ENCODE measurements at regions not wholly inside any gene's neighbourhood (a gene's known extent, or its start where the extent isn't known, plus 50 kb on each side); places are given as distances from the start of the nearest gene placed in this dataset.

GRCh38 chr7:34207810-34208209 is 302.5 kb downstream of the BMPER start:
- no peaks in the 10 kb centered on the region for H3K4me1 Mint-ChIP-seq
- no peak for ATAC-seq (replicated peaks in 1 of 4)
- no peak overlapping the region for H3K27ac ChIP-seq (ENCODE audit: low read length)
- H3K27ac Mint-ChIP-seq = no peak overlapping the region
- ChIA-PET CTCF (no interaction called here), POLR2A (no interaction called here)
- H3K36me3 ChIP-seq (ENCODE audit: control insufficient read depth in 2 of 2, extremely low read depth in 1 of 2, insufficient read depth in 1 of 2, low read length in 1 of 2) = no peaks in the 10 kb centered on the region
- 50% methylated on average over 2 of the region's 5 CpGs for WGBS (ENCODE audit: insufficient coverage)
- no peak overlapping the region for H3K4me3 ChIP-seq (ENCODE audit: control insufficient read depth in 1 of 2, extremely low read depth in 1 of 2, low read length in 1 of 2)
- H3K36me3 Mint-ChIP-seq = no peaks in the 10 kb centered on the region
- no peaks in the 10 kb centered on the region for H3K4me1 ChIP-seq (ENCODE audit: control insufficient read depth in 1 of 2, extremely low read depth in 1 of 2, insufficient read depth in 2 of 2, low read length in 2 of 2)
- H3K9me3 ChIP-seq = no peaks in the 10 kb centered on the region
- no peaks in the 10 kb centered on the region for H3K27me3 ChIP-seq (replicated peaks in 1 of 2; ENCODE audit: control insufficient read depth in 2 of 2, extremely low read depth in 1 of 2, insufficient read depth in 2 of 2, low read length in 1 of 2)
- H3K4me3 Mint-ChIP-seq = no peak overlapping the region
- peaks cover 0 to 4% (median 2%) of the 10 kb centered on the region in 3 donors for H3K9me3 Mint-ChIP-seq
- H3K27me3 Mint-ChIP-seq = no peaks in the 10 kb centered on the region
- DNase-seq = no peak

DNA sequence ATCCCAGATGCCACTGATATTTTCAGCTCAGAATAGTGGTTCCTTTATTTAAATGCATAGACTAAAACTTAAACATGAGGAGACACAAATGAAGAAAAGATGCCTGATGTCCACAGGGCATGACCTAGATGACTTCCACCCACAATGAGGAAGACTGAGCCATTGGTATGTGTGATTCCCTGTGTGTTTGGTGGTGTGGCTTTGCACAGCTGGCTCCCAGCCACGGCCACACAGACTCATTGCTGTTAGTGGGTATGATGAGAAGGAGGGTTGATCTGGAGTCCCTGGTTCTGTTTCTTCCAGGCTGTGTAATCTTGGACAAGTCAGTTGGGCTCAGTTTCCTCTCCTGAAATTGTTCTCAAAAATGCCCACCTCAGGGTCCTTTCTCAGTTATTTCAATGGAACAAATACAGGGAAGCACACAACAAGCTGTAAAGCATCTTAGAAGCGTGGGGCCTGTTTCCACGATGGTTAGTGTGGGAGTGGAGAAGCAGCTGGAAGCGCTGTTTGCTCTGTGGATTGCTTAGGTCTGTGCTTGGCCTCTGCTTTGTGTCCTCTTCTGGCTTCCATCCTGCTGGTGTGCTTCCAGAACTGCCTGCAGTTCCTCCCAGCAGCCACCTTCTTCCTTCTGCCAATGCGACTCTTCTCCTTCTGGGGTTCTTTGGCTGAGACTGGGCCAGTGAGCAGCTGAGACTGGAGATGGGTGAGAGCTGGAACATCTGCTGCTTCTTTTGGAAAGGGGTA is 303.7 kb downstream of the BMPER start:
- ATAC-seq (replicated peaks in 1 of 4) (no peak), DNase-seq (no peak)
- H3K27ac ChIP-seq (ENCODE audit: low read length) = no peak overlapping the region
- Mint-ChIP-seq H3K27ac (no peak overlapping the region), H3K9me3 (peaks cover 0 to 5% (median 4%) of the 10 kb centered on the region in 3 donors), H3K36me3 (no peaks in the 10 kb centered on the region), H3K4me3 (no peak overlapping the region), H3K27me3 (no peaks in the 10 kb centered on the region), H3K4me1 (no peaks in the 10 kb centered on the region)
- H3K27me3 ChIP-seq (replicated peaks in 1 of 2; ENCODE audit: control insufficient read depth in 2 of 2, extremely low read depth in 1 of 2, insufficient read depth in 2 of 2, low read length in 1 of 2) = no peaks in the 10 kb centered on the region
- no peaks in the 10 kb centered on the region for H3K4me1 ChIP-seq (ENCODE audit: control insufficient read depth in 1 of 2, extremely low read depth in 1 of 2, insufficient read depth in 2 of 2, low read length in 2 of 2)
- H3K9me3 ChIP-seq = no peaks in the 10 kb centered on the region
- WGBS (ENCODE audit: insufficient coverage) = 82% methylated on average over 3 of the region's 5 CpGs
- ChIA-PET CTCF (no interaction called here), POLR2A (no interaction called here)
- H3K36me3 ChIP-seq (ENCODE audit: control insufficient read depth in 2 of 2, extremely low read depth in 1 of 2, insufficient read depth in 1 of 2, low read length in 1 of 2) = no peaks in the 10 kb centered on the region
- H3K4me3 ChIP-seq (ENCODE audit: control insufficient read depth in 1 of 2, extremely low read depth in 1 of 2, low read length in 1 of 2) = no peak overlapping the region

DNA sequence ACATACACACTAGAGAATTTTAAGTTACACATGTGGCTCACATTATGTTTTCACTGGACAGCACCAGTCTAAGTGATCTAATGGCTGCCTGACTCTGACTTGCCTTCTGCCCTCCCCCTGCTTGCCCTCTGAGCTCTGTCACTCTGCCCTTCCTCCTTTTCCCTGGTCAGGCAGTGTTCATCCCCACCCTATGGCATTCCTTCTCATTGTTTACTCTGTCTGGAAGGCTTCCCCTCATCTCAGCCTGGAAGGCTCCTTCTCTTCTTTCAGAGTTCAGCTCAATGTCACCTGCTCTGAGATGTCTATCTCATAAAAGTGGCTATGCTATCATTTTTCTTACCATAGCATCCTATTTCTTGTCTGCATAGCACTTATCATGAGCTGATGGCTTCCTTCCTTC is 305.7 kb downstream of the BMPER start:
- Histone ChIP-seq H3K4me3 (ENCODE audit: control insufficient read depth in 1 of 2, extremely low read depth in 1 of 2, low read length in 1 of 2) (no peak overlapping the region), H3K36me3 (ENCODE audit: control insufficient read depth in 2 of 2, extremely low read depth in 1 of 2, insufficient read depth in 1 of 2, low read length in 1 of 2) (no peaks in the 10 kb centered on the region), H3K4me1 (ENCODE audit: control insufficient read depth in 1 of 2, extremely low read depth in 1 of 2, insufficient read depth in 2 of 2, low read length in 2 of 2) (no peaks in the 10 kb centered on the region), H3K27me3 (replicated peaks in 1 of 2; ENCODE audit: control insufficient read depth in 2 of 2, extremely low read depth in 1 of 2, insufficient read depth in 2 of 2, low read length in 1 of 2) (no peaks in the 10 kb centered on the region), H3K9me3 (no peaks in the 10 kb centered on the region), H3K27ac (ENCODE audit: low read length) (no peak overlapping the region)
- ATAC-seq (replicated peaks in 1 of 4) = no peak
- Mint-ChIP-seq H3K27me3 (no peaks in the 10 kb centered on the region), H3K27ac (no peak overlapping the region), H3K36me3 (no peaks in the 10 kb centered on the region), H3K9me3 (peaks cover 0 to 7% (median 5%) of the 10 kb centered on the region in 3 donors), H3K4me3 (no peak overlapping the region), H3K4me1 (no peaks in the 10 kb centered on the region)
- POLR2A ChIA-PET = no interaction called here
- DNase-seq = no peak
- CTCF ChIA-PET = interaction anchor here in 1 of 2 donors (0.5 kb wide), 1 partner anchor 34 kb away, joined by 3 read pairs; no protein-coding TSS in a partner anchor

DNA sequence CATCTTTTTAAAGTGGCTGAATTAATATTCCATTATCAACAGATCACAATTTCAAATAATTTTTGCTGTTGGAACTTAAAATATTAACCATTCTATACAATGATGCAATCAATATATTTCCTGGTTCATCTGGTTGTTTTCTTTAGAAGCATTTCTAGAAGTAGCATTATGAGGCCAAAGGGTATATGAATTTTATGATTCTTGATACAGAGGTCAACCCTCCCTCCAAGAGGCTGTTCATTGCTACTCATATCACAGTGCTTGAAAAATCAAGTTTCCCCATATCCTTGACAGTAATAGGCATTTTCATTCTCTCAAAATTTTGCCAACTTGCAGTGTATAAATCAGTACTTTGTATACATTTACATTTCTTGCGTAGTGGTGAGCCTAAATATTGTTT is 312.6 kb downstream of the BMPER start:
- CTCF ChIA-PET = no interaction called here
- DNase-seq = no peak
- POLR2A ChIA-PET = no interaction called here
- H3K4me3 ChIP-seq (ENCODE audit: control insufficient read depth in 1 of 2, extremely low read depth in 1 of 2, low read length in 1 of 2) = no peak overlapping the region
- Mint-ChIP-seq H3K36me3 (no peaks in the 10 kb centered on the region), H3K27ac (no peak overlapping the region), H3K9me3 (peaks cover 0 to 23% (median 0%) of the 10 kb centered on the region in 3 donors), H3K27me3 (no peaks in the 10 kb centered on the region), H3K4me3 (no peak overlapping the region), H3K4me1 (no peaks in the 10 kb centered on the region)
- no CpG with 5 or more reads among the region's 1 CpG for WGBS (ENCODE audit: insufficient coverage)
- H3K36me3 ChIP-seq (ENCODE audit: control insufficient read depth in 2 of 2, extremely low read depth in 1 of 2, insufficient read depth in 1 of 2, low read length in 1 of 2) = no peaks in the 10 kb centered on the region
- no peaks in the 10 kb centered on the region for H3K9me3 ChIP-seq
- no peaks in the 10 kb centered on the region for H3K27me3 ChIP-seq (replicated peaks in 1 of 2; ENCODE audit: control insufficient read depth in 2 of 2, extremely low read depth in 1 of 2, insufficient read depth in 2 of 2, low read length in 1 of 2)
- no peak overlapping the region for H3K27ac ChIP-seq (ENCODE audit: low read length)
- H3K4me1 ChIP-seq (ENCODE audit: control insufficient read depth in 1 of 2, extremely low read depth in 1 of 2, insufficient read depth in 2 of 2, low read length in 2 of 2) = no peaks in the 10 kb centered on the region
- ATAC-seq (replicated peaks in 1 of 4) = no peak

GRCh38 chr7:34219153-34219718 is 313.9 kb downstream of the BMPER start:
- DNase-seq (no peak), ATAC-seq (replicated peaks in 1 of 4) (no peak)
- Mint-ChIP-seq H3K4me3 (no peak overlapping the region), H3K4me1 (no peaks in the 10 kb centered on the region), H3K36me3 (no peaks in the 10 kb centered on the region), H3K9me3 (peaks cover 0 to 23% (median 0%) of the 10 kb centered on the region in 3 donors), H3K27ac (no peak overlapping the region), H3K27me3 (no peaks in the 10 kb centered on the region)
- H3K27ac ChIP-seq (ENCODE audit: low read length) = no peak overlapping the region
- no peaks in the 10 kb centered on the region for H3K9me3 ChIP-seq
- H3K27me3 ChIP-seq (replicated peaks in 1 of 2; ENCODE audit: control insufficient read depth in 2 of 2, extremely low read depth in 1 of 2, insufficient read depth in 2 of 2, low read length in 1 of 2) = no peaks in the 10 kb centered on the region
- CTCF ChIA-PET = no interaction called here
- WGBS (ENCODE audit: insufficient coverage) = 69% methylated on average over 2 of the region's 3 CpGs
- H3K4me1 ChIP-seq (ENCODE audit: control insufficient read depth in 1 of 2, extremely low read depth in 1 of 2, insufficient read depth in 2 of 2, low read length in 2 of 2) = no peaks in the 10 kb centered on the region
- H3K4me3 ChIP-seq (ENCODE audit: control insufficient read depth in 1 of 2, extremely low read depth in 1 of 2, low read length in 1 of 2) = no peak overlapping the region
- POLR2A ChIA-PET = no interaction called here
- no peaks in the 10 kb centered on the region for H3K36me3 ChIP-seq (ENCODE audit: control insufficient read depth in 2 of 2, extremely low read depth in 1 of 2, insufficient read depth in 1 of 2, low read length in 1 of 2)

GRCh38 chr7:34220506-34221185 is 315.3 kb downstream of the BMPER start:
- no peaks in the 10 kb centered on the region for H3K27me3 ChIP-seq (replicated peaks in 1 of 2; ENCODE audit: control insufficient read depth in 2 of 2, extremely low read depth in 1 of 2, insufficient read depth in 2 of 2, low read length in 1 of 2)
- no peak for ATAC-seq (replicated peaks in 1 of 4)
- DNase-seq = no peak
- no peaks in the 10 kb centered on the region for H3K4me1 ChIP-seq (ENCODE audit: control insufficient read depth in 1 of 2, extremely low read depth in 1 of 2, insufficient read depth in 2 of 2, low read length in 2 of 2)
- Mint-ChIP-seq H3K36me3 (no peaks in the 10 kb centered on the region), H3K9me3 (peaks cover 0 to 19% (median 0%) of the 10 kb centered on the region in 3 donors), H3K4me3 (no peak overlapping the region), H3K4me1 (no peaks in the 10 kb centered on the region), H3K27me3 (no peaks in the 10 kb centered on the region), H3K27ac (no peak overlapping the region)
- H3K9me3 ChIP-seq = no peaks in the 10 kb centered on the region
- no peak overlapping the region for H3K27ac ChIP-seq (ENCODE audit: low read length)
- no peak overlapping the region for H3K4me3 ChIP-seq (ENCODE audit: control insufficient read depth in 1 of 2, extremely low read depth in 1 of 2, low read length in 1 of 2)
- no CpG with 5 or more reads among the region's 4 CpGs for WGBS (ENCODE audit: insufficient coverage)
- CTCF ChIA-PET = no interaction called here
- POLR2A ChIA-PET = no interaction called here
- no peaks in the 10 kb centered on the region for H3K36me3 ChIP-seq (ENCODE audit: control insufficient read depth in 2 of 2, extremely low read depth in 1 of 2, insufficient read depth in 1 of 2, low read length in 1 of 2)
